ENCODE measurements at regions not wholly inside any gene's neighbourhood (a gene's known extent, or its start where the extent isn't known, plus 50 kb on each side); places are given as distances from the start of the nearest gene placed in this dataset.

GRCh38 chr6:88558981-88559380, 392.8 kb upstream of the CNR1 start:
- no peak for DNase-seq (ENCODE audit: low read depth, low spot score)
- H3K27ac ChIP-seq: no peak overlapping the region

- no peak for DNase-seq (ENCODE audit: low read depth, low spot score)
- no peak overlapping the region for H3K27ac ChIP-seq
Measured at GRCh38 chr6:88556663-88557062, 390.5 kb upstream of the CNR1 start.

GRCh38 chr6:88548891-88549505, 382.9 kb upstream of the CNR1 start:
- DNase-seq (ENCODE audit: low read depth, low spot score): no peak
- H3K27ac ChIP-seq: no peak overlapping the region

- H3K27ac ChIP-seq: no peak overlapping the region
- no peak for DNase-seq (ENCODE audit: low read depth, low spot score)
Measured at GRCh38 chr6:88547768-88548167, 381.6 kb upstream of the CNR1 start.

- H3K27ac ChIP-seq: no peak overlapping the region
- DNase-seq (ENCODE audit: low read depth, low spot score): no peak
Measured at GRCh38 chr6:88545991-88546390, 379.8 kb upstream of the CNR1 start.

GRCh38 chr6:88544986-88545612, 379.0 kb upstream of the CNR1 start:
- H3K27ac ChIP-seq: no peak overlapping the region
- no peak for DNase-seq (ENCODE audit: low read depth, low spot score)

- H3K27ac ChIP-seq: no peak overlapping the region
- DNase-seq (ENCODE audit: low read depth, low spot score): no peak
Measured at GRCh38 chr6:88539295-88539764, 373.2 kb upstream of the CNR1 start.

- DNase-seq (ENCODE audit: low read depth, low spot score): no peak
- no peak overlapping the region for H3K27ac ChIP-seq
Measured at GRCh38 chr6:88538840-88539239, 372.7 kb upstream of the CNR1 start.

- DNase-seq (ENCODE audit: low read depth, low spot score): no peak
- H3K27ac ChIP-seq: no peak overlapping the region
Measured at GRCh38 chr6:88538130-88538706, 372.1 kb upstream of the CNR1 start.

- no peak overlapping the region for H3K27ac ChIP-seq
Measured at GRCh38 chr6:88536071-88536625, 370.0 kb upstream of the CNR1 start.

GRCh38 chr6:88535306-88535705, 369.2 kb upstream of the CNR1 start:
- no peak for DNase-seq (ENCODE audit: low read depth, low spot score)

More at GRCh38 chr6:88536071-88536625, 370.0 kb upstream of the CNR1 start:
- no peak for DNase-seq (ENCODE audit: low read depth, low spot score)

GRCh38 chr6:88532241-88532860, 366.2 kb upstream of the CNR1 start:
- H3K27ac ChIP-seq: no peak overlapping the region
- DNase-seq (ENCODE audit: low read depth, low spot score): no peak

More at GRCh38 chr6:88535306-88535705, 369.2 kb upstream of the CNR1 start:
- H3K27ac ChIP-seq: no peak overlapping the region

GRCh38 chr6:88529726-88530125, 363.6 kb upstream of the CNR1 start:
- no peak overlapping the region for H3K27ac ChIP-seq
- DNase-seq (ENCODE audit: low read depth, low spot score): no peak

- no peak for DNase-seq (ENCODE audit: low read depth, low spot score)
- no peak overlapping the region for H3K27ac ChIP-seq
Measured at GRCh38 chr6:88520445-88520844, 354.3 kb upstream of the CNR1 start.

- no peak for DNase-seq (ENCODE audit: low read depth, low spot score)
- H3K27ac ChIP-seq: no peak overlapping the region
Measured at GRCh38 chr6:88520017-88520338, 353.8 kb upstream of the CNR1 start.

- no peak for DNase-seq (ENCODE audit: low read depth, low spot score)
- no peak overlapping the region for H3K27ac ChIP-seq
Measured at GRCh38 chr6:88519301-88520016, 353.3 kb upstream of the CNR1 start.

GRCh38 chr6:88517737-88518136, 351.6 kb upstream of the CNR1 start:
- DNase-seq (ENCODE audit: low read depth, low spot score): no peak
- no peak overlapping the region for H3K27ac ChIP-seq

GRCh38 chr6:88513920-88514319, 347.8 kb upstream of the CNR1 start:
- no peak overlapping the region for H3K27ac ChIP-seq
- DNase-seq (ENCODE audit: low read depth, low spot score): no peak

- no peak for DNase-seq (ENCODE audit: low read depth, low spot score)
- no peak overlapping the region for H3K27ac ChIP-seq
Measured at GRCh38 chr6:88513471-88513870, 347.3 kb upstream of the CNR1 start.

GRCh38 chr6:88512951-88513350, 346.8 kb upstream of the CNR1 start:
- DNase-seq (ENCODE audit: low read depth, low spot score): peak; percentile 3

More at GRCh38 chr6:88512951-88513350, 346.8 kb upstream of the CNR1 start:
- no peak overlapping the region for H3K27ac ChIP-seq
